CD4-positive, alpha-beta T cell treated with Interleukin-15 for 4 hours (primary cell): ENCODE measurements at regions not wholly inside any gene's neighbourhood (a gene's known extent, or its start where the extent isn't known, plus 50 kb on each side); places are given as distances from the start of the nearest gene placed in this dataset.
"Not testable (repeated sequence)": the region's sequence is repeated elsewhere in the genome, so short reads cannot be mapped to it uniquely, and the experiment has no call there.

Experiments
- DNase-seq: peaks from one replicate; pipeline ENCODE4 v3.0.0-alpha.2; 2020; ENCODE audit warnings: low spot score

DNA sequence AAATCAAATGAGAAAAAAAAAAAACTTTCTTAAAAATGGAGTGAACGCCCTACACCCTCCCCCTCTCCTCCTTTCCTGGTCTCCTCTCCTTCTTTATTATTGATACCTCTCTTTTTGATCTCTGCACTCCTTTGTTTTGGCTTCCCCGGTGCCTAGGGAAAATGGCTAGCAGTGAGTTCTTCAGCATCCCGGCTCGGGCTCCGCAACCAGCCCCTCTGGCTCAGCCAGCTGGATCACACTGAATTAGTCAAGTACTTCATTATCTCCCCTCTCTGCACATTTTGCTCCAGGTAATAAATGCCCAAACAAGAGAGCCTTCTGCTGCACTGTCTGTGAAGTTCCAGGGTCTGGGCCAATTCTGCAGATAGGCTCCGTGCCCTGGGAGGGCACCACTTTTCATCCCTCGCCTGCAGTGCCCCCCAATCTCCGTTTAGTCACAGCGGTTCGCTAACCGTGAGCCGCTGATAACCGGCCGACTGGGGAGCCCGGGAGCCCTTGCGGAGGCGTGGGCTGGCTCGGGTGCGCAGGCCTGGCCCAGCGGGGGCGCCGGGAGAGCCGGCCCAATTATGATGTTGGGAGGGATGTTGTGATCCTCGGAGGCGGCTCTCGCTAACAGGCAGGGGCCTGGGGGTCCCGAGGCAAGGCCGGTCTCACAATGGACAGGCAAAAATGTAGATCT lies 301.9 kb downstream of the TFAP2A start:
- no peak for DNase-seq

DNA sequence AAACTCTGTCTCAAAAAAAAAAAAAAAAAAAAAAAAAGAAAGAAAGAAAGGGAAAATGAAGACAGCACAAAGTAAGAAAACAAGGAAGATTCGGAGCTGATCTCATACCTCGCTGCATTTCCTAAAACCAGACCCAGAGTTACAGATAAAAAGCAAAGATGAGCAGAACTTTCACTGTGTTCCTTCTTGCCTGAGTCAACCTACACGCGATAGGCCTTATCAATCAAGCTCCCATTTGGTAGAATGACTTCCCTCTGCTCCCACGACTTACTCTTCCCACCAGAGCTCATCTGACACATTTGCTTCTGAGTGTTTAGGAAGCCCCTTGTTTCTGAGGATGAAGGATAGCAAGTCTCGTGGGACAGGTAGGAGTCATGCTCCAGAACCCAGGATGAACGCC lies 302.9 kb downstream of the TFAP2A start:
- no peak for DNase-seq

DNA sequence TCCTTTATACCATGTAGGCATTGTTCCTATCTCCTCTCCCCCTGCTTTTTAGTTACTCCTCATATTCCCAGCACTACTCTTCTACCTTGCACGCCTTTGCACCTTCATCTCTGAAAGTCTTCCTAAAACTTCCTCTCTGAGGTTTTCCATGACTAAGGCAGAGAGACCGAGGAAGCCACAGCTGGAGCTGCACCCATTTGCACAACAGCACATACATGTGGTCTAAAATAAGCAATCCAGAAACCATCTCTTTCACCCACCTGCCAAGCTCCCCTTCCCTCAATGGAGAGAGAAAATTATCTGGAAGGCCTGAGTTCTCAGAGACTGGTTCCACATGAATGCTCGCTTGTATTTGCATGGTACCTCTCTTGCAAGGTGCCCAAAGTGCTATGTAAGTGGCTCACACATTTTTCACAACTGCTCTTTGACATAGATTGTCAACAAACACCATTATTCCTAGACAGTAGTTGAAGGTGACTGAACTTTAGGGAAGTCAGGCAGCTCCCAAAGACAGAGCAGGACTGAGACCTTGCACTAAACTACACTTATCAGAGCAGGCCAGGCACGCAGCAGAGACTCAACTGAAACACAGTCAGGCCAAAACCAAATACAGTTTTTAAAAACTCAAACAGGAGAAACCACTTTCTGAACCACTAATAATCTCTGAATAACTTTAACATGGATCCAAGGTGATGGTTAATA lies 313.2 kb downstream of the TFAP2A start:
- DNase-seq: no peak

DNA sequence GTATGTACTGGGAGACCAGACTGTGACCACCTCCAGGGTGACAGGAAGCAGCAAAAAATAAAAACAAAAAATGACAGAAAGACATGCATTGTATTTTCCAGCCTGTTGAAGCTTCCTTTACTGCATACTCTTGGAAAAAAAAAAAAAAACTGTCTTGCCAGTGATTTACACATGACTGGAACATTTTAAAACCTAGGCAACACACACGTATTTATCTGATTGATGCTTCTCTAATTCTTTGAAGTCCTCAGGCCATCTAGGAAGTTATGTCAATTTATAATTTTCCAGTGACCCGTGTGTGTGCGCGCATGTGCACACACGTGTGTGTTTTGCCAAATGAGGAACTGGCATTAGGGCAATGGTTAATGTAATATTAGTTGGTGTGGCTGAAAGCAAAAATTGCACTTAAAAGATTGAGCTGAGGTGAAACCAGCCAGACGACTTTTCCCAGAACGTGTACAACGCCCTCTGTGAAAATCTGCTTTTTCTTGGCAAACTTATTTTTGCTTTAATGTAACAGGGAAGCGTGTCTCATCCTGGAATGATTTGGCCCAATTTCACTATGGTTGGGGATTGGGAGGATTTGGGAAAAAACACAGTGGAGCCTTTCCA lies 315.2 kb downstream of the TFAP2A start:
- no peak for DNase-seq

DNA sequence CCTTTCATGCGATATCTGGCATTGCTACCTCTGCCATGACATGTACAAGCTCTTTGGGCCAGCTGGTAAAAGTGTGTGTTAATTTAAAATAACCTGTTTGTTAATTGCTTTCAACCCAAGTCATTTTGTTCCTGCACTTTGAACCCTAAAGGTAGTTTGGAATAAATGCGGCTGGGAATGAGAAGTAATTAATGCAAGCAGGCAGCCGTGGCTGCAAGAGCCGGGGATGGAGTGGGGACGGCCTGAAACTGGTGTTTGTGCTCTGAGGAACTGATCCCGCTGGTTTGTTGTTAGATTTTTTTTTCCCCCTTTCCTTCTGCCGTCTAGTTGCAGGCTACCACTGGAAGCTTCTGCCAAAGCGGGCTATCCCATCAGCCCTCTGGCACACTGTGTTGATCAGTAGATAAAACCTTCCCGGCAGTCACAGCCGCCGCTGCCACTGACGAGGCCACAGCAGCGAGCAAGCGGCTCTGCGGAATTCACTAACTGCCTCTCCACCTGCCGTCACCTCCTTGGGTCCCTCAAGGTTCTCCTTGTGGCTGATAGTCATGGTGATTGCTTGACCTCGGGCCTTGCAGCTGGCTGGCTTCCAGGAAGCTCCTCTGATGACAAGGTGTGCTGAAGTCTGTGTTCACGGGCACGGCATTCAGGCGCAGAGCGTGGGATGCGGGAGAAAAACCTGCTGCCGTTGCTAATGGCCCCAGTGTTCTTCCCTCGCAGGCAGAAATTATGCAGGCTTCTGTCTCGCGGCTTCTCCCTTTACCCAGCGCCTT lies 315.9 kb downstream of the TFAP2A start:
- DNase-seq: no peak

DNA sequence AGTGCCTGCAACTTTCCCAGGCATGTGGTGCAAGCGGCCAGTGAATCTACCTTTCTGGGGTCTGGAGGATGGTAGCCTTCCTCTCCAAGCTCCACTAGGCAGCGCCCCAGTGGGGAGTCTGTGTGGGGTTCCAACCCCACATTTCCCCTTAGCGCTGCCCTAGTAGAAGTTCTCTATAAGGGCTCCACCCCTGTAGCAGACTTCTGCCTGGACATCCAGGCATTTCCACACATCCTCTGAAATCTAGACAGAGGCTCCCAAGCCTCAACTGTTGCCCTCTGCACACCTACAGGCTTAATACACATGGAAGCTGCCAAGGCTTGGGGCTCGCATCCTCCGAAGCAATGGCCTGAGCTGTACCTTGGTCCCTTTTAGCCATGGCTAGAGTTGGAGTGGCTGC lies 321.6 kb downstream of the TFAP2A start:
- DNase-seq: no peak

DNA sequence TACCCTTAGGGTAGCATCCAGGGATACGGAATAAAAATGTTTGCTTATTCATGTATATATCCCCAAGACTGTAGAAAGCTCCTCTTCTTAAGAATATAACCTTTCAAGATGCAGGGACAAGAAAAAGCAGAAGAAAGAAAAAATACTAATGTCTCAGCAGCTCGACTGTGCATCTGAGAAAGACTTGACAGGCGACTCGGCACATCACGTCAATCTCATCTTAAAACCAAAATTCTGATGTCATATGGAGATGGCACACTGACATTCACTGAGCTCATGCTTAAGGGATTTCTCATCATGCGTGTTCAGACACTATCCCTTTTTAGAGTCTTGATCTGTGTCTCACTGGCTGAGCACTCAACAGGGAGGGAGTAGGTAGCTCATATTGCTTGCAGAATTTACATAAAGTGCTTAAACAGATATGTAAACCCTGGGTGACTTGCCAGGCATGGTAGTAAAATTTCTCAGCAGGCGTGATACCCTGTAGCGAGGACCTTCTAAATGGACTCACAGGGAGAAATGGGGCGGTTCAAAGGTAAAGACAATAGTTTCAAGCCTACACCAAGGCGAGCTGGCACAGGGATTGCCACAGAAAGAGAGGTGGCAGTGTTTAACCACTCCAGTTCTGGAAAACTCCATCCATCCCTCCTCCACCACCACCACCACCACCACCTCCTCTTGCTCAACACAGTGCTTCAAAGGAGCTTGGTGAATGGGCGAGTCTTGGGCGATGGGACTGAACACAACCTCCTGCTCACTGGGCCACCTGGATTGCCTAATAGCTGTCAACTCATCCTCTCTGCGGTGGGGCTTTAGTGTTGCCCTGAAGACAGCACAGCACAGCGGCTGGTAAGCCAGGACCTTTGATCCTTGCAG lies 330.5 kb downstream of the TFAP2A start:
- no peak for DNase-seq

DNA sequence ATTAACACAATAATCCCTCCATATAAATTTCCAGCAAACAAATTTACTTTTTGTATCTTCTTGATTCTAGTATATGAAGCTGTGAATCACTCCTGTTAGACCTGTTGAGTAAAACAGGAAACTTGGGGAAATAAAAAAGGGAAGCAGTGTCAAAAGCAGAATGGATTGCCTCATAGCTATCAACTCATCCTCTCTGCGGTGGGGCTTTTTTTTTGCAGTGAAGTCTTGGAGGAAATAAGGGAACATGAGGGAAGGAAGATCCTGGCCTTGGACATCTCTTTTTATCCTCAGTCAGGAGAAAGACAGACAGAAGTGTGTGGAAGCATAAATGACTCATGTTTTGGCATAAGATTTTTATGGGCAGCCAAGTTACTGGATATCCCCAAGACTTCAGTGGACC lies 332.5 kb downstream of the TFAP2A start:
- DNase-seq: no peak

DNA sequence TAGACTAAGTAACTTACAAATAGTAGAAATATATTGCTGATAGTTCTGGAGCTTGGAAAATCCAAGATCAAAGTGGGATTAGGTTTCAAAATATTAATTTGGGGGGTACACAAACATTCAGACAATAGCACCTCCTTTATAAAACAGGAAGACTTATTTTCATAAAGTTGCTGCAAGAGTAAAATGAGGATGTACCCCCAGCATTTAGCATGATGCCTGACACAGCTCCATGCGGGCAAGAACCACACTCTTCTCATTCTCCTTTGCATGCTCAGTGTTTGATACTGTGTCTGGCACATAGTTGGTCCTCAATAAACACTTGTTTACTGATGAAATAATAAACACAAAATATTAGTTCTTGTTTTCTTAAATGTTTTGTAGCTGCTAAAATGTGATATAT lies 332.9 kb downstream of the TFAP2A start:
- no peak for DNase-seq

DNA sequence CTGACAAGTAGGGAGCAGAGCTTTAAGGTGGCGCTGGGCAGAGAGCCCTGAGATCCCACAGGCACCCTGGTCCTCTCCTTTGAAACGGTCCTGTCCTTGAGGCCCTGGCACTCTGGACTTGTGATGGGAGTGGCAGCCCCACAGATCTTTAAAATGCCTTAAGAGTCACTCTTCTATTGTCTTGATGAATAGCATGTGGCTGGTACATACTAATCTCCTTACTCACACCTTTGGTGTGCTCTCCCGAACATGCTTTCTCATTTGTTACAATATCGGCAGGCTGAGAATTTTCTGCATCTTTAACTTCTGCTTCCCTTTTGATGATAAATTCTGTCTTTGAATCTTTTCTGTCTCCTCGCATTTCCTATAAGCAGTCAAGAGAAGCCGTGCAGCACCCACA lies 333.8 kb downstream of the TFAP2A start:
- DNase-seq: no peak

DNA sequence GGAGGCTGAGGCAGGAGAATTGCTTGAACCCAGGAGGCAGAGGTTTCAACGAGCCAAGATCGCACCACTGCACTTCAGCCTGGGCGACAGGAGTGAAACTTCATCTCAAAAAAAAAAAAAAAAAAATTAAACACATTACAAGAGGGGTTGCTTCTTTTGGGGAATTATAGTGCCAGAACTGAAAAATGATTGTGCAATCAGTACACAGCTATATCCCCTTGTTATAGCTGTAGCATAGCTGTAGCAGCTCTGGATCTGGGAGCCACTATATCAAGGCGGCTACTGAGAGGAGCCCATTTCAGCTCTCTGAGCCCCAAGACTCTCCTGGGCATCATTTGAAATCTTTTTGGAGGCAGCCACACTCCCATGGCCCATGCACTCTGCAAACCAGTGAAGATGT lies 334.3 kb downstream of the TFAP2A start:
- DNase-seq: no peak

DNA sequence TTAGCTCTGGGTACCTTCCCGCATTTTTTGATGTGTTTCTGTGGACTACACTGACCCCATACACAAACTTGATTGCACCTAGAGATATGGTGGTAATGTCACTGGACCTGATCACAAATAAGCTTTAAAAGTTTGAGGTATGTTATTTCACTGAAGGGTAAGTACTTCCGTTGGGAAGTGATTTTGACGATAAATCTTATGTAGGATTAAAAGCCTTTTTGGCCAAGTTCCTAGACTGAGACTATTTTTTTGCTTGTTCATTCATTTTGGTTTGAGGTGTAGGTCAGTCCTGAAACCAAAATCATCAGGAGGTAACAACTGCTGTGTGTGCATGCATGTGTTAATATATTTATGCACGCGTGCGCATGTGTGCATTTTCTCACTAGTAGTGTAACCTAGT lies 336.3 kb downstream of the TFAP2A start:
- DNase-seq: no peak

DNA sequence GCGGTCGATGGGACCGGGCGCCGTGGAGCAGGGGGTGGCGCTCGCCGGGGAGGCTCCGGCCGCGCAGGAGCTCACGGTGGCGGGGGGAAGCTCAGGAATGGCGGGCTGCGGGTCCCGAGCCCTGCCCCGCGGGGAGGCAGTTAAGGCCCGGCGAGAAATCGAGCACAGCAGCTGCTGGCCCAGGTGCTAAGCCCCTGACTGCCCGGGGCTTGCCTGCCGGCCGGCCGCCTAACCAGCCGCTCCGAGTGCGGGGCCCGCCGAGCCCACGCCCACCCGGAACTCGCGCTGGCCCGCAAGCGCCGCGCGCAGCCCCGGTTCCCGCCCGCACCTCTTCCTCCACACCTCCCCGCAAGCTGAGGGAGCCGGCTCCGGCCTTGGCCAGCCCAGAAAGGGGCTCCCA lies 340.1 kb downstream of the TFAP2A start:
- DNase-seq: not testable (repeated sequence)

DNA sequence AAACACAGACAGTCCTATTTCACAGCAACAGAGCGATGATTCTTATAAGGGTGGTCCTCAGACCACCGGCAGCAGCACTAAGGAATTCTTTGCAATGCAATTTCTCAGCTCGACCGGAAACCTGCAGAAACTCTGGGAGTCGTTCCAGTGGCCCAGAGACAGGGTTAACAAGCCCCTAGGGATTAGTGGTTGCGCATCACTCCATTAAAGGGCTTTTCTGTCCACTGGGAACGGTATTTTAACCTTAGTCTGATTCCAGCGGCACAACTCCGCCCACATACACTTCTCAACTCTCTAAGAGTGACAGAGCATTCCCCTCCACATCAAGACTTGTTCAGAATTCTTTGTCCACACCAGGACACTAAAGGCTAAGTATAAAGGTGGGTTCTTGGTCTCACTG lies 341.5 kb downstream of the TFAP2A start:
- no peak for DNase-seq

DNA sequence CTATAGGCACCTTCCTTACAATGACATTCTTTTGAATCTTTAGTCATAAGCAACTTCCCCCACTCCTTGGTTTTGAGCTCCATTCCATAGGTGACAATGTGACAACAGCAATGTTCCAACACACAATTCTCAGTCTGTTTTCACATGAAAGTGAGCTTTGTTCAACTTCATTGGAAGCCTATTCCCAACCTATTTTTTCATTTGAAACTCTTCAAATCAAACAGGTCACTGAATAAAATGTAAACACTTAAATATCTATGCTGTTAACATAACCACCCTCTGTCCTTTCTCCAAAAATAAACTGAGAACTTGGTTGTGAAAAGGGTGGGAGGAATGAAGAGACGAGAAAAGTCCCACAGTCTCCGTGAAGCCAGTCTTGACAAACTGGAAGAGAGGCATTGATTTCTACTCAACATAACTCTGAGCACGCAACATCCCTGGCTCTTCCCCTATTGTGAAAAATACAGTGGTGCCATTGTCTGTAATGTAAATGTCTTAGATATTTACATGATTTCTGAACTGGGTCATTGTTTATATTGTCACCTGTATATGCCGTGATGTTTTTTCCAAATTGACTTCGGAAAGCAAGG lies 343.1 kb downstream of the TFAP2A start:
- no peak for DNase-seq

DNA sequence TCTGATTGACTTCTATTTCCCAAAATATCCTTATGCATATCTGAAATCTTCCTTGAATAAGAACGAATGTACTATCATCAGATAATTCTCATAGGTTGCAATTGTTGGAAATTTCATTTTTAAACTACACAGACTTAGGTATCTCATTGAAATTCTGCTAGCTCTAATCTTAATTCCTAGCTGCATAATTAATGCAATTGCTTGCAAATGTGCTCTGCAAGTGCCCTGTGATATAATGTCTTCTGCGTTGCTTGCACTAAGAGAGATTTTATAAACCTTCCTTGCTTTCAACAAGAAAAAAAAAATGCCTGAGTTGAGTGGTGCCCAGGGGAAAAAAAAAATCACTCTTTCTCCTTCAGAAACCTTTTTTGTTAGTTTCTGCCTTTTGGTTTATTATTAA lies 354.9 kb downstream of the TFAP2A start:
- DNase-seq: no peak

DNA sequence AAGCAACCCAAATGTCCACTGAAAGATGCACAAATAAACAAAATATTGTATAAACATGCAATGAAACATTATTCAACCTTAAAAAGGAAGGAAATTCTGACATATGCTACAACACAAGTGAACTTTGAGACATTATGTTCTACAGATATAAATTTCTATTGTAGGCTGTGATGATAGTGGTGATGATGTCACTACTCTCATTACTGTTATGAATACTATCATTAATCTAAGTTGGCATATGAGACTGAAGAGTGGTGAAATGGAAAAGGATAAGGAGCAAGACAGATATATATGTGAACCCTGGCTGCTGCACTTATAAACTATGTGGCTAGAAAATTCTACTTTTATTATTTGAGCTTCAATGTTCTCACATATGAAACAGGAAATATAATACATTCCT lies 360.2 kb downstream of the TFAP2A start:
- no peak for DNase-seq

DNA sequence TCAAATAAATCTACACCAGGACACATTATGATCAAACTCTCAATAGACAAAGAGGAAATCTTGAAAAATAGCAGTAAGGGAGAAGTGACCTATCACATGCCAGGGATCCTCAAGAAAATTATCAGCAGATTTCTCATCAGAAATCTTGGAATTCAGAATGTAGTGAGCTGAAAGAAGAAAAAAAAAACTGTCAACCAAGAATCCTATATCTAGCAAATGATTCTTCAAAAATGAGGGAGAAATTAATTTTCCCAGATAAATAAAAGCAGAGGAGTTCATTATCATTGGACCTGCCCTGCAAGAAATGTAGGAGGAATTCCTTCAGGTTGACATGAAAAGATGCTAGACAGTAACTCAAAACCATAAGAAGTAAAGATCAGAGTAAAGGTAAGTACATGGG lies 363.6 kb downstream of the TFAP2A start:
- DNase-seq: no peak

DNA sequence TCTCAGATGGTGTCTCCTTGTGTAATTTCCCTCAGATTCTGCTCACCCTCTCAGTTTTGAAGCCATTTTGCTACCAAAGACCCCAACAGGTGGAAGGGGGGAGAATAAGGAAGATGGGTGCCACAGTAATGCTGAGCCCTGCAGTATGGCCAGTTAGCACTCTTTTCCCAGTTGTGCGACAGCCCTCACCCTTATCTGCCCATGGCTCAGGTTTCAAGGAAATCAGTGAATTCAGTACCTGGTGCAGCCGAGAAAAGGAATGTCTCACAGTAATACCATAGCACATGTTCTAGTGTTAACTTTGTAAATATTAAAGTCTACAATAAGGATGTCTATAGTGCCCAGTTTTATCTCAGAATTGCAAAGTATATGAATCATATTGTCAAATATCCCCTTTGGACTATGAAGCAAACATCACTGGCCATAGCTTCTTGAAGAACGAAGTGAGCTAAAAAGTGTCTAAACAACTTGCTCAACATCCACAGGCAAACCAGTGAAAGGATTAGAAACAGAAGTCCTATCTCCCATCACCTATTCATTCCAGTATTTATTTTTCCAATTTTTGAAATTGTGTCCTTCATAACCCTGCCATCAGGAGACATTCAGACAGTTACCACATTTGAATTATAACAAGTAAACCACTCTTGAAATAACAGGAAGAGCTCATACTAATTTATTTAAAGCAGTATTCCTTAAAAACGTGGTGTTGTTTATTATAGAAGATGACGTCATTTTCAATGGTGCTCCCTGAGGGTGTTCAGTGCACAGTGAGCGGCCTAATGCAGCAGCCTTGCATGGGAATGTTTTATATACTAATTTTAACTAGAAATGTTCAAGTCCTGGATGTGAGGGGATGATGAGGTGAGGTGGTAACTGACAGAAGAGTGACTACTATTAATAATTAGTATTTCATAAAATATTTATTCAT lies 366.2 kb downstream of the TFAP2A start:
- no peak for DNase-seq

DNA sequence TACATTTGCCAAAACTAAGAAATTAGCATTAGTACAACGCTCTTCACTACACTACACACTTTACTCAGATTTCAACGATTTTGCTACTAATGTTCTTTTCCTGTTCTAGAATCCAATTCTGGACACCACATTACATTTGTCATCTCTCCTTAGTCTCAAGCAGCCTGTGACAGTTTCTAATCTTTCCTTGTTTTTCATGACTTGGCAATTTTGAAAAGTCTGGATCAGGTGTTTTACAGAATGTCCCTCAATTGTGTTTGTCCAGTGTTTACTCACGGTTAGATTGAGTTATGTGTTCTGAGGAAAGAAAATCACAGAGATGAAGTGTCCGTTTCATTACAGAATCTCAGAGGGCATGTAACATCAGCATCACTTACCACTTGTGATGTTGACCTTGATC lies 372.6 kb downstream of the TFAP2A start:
- no peak for DNase-seq
